SU-DHL-6 (cell line): ENCODE measurements at regions not wholly inside any gene's neighbourhood (a gene's known extent, or its start where the extent isn't known, plus 50 kb on each side); places are given as distances from the start of the nearest gene placed in this dataset.

Experiments used
- H2AFZ ChIP-seq: fragments of 200-600 bp; sonication (generic); 2 replicates; pipeline ENCODE4 v1.6.1; 2014; ENCODE audit warnings: low read depth, mild to moderate bottlenecking, moderate library complexity, mixed read lengths, antibody characterized with exemption, low read length; ENCODE audit not compliant: severe bottlenecking
- H3F3A ChIP-seq: fragments of 200-600 bp; shearing (Covaris generic); 2 replicates; pipeline ENCODE4 v1.6.0; 2016; ENCODE audit warnings: antibody characterized with exemption, mild to moderate bottlenecking; ENCODE audit not compliant: insufficient read depth
- H3K27ac ChIP-seq: fragments of 200-600 bp; sonication (generic); 2 replicates; pipeline ENCODE4 v1.5.1; 2016; ENCODE audit warnings: low read depth, mild to moderate bottlenecking, low read length, moderate library complexity, mixed read lengths
- H3K27me3 ChIP-seq: fragments of 200-600 bp; sonication (generic), shearing (Covaris generic); 2 replicates; pipeline ENCODE4 v1.6.0; 2014; ENCODE audit warnings: mild to moderate bottlenecking, low read length
- H3K36me3 ChIP-seq: fragments of 200-600 bp; sonication (generic); 2 replicates; pipeline ENCODE4 v1.6.1; 2014; ENCODE audit warnings: mild to moderate bottlenecking, low read length, mixed read lengths
- H3K4me2 ChIP-seq: fragments of 300-600, 200-600 bp; shearing (Covaris generic), sonication (generic); 2 replicates; pipeline ENCODE4 v1.6.0; 2014; ENCODE audit warnings: low read length, low read depth, mild to moderate bottlenecking; ENCODE audit not compliant: poor library complexity, severe bottlenecking
- H3K4me3 ChIP-seq: fragments of 200-600 bp; sonication (generic); 2 replicates; pipeline ENCODE4 v1.5.1; 2014; ENCODE audit warnings: antibody characterized with exemption, low read length, mild to moderate bottlenecking, mixed read lengths; ENCODE audit not compliant: insufficient read depth, poor library complexity, severe bottlenecking
- H3K79me2 ChIP-seq: fragments of 200-600 bp; sonication (generic); 2 replicates; pipeline ENCODE4 v1.6.1; 2014; ENCODE audit warnings: mild to moderate bottlenecking, low read length, moderate library complexity; ENCODE audit not compliant: insufficient read depth
- H3K9ac ChIP-seq: fragments of 200-600 bp; sonication (generic); 2 replicates; pipeline ENCODE4 v1.7.0; 2014; ENCODE audit warnings: mild to moderate bottlenecking, low read length
- H3K9me2 ChIP-seq: fragments of 200-600 bp; sonication (generic); replicated peaks from 2 replicates; pipeline ENCODE4 v1.6.1; 2014; ENCODE audit warnings: low read length; ENCODE audit not compliant: insufficient read depth
- H3K9me3 ChIP-seq: fragments of 200-600 bp; sonication (generic); 2 replicates; pipeline ENCODE4 v1.6.1; 2014; ENCODE audit warnings: low read length, mixed read lengths; ENCODE audit not compliant: insufficient read depth
- H4K20me1 ChIP-seq: fragments of 200-600 bp; sonication (generic); 2 replicates; pipeline ENCODE4 v1.6.1; 2014; ENCODE audit warnings: low read depth, mild to moderate bottlenecking, antibody characterized with exemption, low read length, moderate library complexity, mixed read lengths
- EZH2phosphoT487 ChIP-seq: fragments of 200-600 bp; sonication (generic), shearing (Covaris generic); conservative IDR thresholded peaks from 2 replicates; pipeline ENCODE4 v1.6.1; 2018; ENCODE audit warnings: mild to moderate bottlenecking, antibody characterized with exemption, low read length, moderate library complexity, mixed read lengths
- TF ChIP-seq, protein P1 (sequence below): fragments of 200-600 bp; sonication (generic); IDR thresholded peaks from one replicate; pipeline ENCODE4 v1.5.1; 2017; ENCODE audit warnings: antibody characterized with exemption, mild to moderate bottlenecking, low read length, moderate library complexity; ENCODE audit not compliant: insufficient read depth, poor library complexity, severe bottlenecking

DNA sequence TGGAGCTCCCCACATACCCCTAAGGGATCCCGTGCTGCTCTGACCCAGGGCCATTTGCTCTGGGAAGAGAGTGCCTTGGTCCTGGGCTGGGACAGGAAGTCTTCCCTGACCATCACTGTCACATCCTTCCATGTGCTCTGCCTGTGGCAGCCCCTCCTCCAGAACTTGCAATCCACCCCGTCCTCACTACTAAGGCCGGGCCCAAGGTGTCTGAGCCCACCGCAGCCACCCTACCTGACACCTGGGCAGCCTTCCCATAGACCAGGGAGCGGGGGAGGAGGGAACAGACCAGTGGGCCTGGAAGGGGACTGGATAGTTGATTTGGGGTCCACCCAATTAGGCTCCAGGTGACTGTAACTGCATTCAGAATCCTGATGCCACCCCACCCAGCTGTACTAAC lies 117.5 kb upstream of the CRHR1 start:
- Histone ChIP-seq H3K4me3 (no peak overlapping the region), H3K27me3 (no peaks in the 10 kb centered on the region; the same call in 1 of the 2 replicates), H3K9ac (no peak overlapping the region), H3K79me2 (no peaks in the 10 kb centered on the region), H3K27ac (no peak overlapping the region), H3K9me2 (no peaks in the 10 kb centered on the region), H3K9me3 (no peaks in the 10 kb centered on the region), H3K36me3 (no peaks in the 10 kb centered on the region), H4K20me1 (no peaks in the 10 kb centered on the region), H3K4me2 (no peak overlapping the region), H3F3A (no peaks in the 10 kb centered on the region), H2AFZ (no peak overlapping the region)
- no peak for TF ChIP-seq EZH2phosphoT487
- TF ChIP-seq, protein P1, sequence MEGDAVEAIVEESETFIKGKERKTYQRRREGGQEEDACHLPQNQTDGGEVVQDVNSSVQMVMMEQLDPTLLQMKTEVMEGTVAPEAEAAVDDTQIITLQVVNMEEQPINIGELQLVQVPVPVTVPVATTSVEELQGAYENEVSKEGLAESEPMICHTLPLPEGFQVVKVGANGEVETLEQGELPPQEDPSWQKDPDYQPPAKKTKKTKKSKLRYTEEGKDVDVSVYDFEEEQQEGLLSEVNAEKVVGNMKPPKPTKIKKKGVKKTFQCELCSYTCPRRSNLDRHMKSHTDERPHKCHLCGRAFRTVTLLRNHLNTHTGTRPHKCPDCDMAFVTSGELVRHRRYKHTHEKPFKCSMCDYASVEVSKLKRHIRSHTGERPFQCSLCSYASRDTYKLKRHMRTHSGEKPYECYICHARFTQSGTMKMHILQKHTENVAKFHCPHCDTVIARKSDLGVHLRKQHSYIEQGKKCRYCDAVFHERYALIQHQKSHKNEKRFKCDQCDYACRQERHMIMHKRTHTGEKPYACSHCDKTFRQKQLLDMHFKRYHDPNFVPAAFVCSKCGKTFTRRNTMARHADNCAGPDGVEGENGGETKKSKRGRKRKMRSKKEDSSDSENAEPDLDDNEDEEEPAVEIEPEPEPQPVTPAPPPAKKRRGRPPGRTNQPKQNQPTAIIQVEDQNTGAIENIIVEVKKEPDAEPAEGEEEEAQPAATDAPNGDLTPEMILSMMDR = no peak

DNA sequence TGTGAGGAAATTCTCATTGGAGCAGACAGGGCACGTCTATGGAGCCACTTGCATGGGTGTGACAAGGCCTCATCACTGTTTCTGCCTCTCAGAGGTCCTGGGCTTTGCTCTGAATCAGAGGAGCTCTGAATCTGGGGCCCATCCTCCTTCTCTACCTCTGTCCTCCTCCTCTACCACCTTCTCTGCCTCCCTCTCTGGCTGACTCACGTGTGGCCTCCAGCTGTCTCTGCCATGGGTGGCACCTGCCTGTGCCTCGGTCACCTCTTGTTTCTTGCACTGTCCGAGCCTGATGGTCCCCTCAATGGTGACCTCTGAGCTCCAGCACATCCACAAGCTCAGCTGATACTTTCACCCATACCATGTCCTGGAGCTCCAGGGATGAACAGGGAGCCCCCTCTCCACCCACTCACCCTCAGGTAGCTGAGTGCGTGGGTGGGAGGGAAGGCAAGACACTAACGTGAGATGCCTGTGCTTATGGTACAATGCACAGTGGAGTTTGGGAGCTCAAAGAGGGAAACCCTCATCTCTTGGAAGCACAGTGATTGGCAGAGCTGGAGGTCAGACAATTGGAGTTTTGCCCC lies 116.4 kb upstream of the CRHR1 start:
- H3K4me3 ChIP-seq = no peak overlapping the region
- H3K9me3 ChIP-seq = no peaks in the 10 kb centered on the region
- H2AFZ ChIP-seq = no peak overlapping the region
- H4K20me1 ChIP-seq = no peaks in the 10 kb centered on the region
- H3K9ac ChIP-seq = no peak overlapping the region
- H3K4me2 ChIP-seq = no peak overlapping the region
- TF ChIP-seq EZH2phosphoT487 = no peak
- TF ChIP-seq, protein P1 = no peak
- H3K79me2 ChIP-seq = no peaks in the 10 kb centered on the region
- no peaks in the 10 kb centered on the region for H3F3A ChIP-seq
- no peak overlapping the region for H3K27ac ChIP-seq
- H3K9me2 ChIP-seq = no peaks in the 10 kb centered on the region
- H3K27me3 ChIP-seq = no peaks in the 10 kb centered on the region; the same call in 1 of the 2 replicates
- H3K36me3 ChIP-seq = no peaks in the 10 kb centered on the region

DNA sequence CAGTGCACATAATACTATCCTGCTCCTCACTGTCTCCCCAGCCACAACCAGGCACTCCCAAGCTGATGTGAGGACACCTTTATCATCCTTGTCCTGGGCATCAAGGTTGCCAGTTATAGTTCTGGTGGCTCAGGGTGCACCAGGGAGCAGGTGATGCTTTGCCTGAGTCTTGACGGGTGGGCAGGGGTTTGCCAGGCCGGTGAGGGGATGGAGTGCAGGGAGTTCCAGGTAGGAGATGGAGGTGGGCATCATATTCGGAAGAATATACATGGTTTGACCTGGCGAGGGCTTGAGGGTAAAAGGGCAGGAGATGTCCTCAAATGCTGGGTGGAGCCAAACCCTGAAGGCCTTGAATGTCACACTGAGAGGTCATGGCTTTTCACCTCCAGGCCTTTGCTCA lies 115.8 kb upstream of the CRHR1 start:
- TF ChIP-seq, protein P1 = no peak
- TF ChIP-seq EZH2phosphoT487 = no peak
- Histone ChIP-seq H3K9ac (no peak overlapping the region), H3K27me3 (no peaks in the 10 kb centered on the region; the same call in 1 of the 2 replicates)

More for the DNA sequence above, 115.8 kb upstream of the CRHR1 start:
- Histone ChIP-seq H3K4me3 (no peak overlapping the region), H4K20me1 (no peaks in the 10 kb centered on the region), H3K36me3 (no peaks in the 10 kb centered on the region), H3K9me3 (no peaks in the 10 kb centered on the region), H3F3A (no peaks in the 10 kb centered on the region), H3K9me2 (no peaks in the 10 kb centered on the region), H3K4me2 (no peak overlapping the region), H3K27ac (no peak overlapping the region), H2AFZ (no peak overlapping the region), H3K79me2 (no peaks in the 10 kb centered on the region)
